GM12873 (cell line): ENCODE measurements at regions not wholly inside any gene's neighbourhood (a gene's known extent, or its start where the extent isn't known, plus 50 kb on each side); places are given as distances from the start of the nearest gene placed in this dataset.

Source experiments
- CTCF ChIP-seq: IDR thresholded peaks from 2 replicates; pipeline ENCODE4 v1.5.1; 2012; ENCODE audit warnings: low read depth, mild to moderate bottlenecking, moderate library complexity, low read length, control low read depth; ENCODE audit not compliant: insufficient read depth; ENCODE audit errors: missing control alignments

- TF ChIP-seq CTCF: no peak
These were observed 484.3 kb upstream of the HS3ST5 start for GRCh38 chr6:114827135-114827534.

DNA sequence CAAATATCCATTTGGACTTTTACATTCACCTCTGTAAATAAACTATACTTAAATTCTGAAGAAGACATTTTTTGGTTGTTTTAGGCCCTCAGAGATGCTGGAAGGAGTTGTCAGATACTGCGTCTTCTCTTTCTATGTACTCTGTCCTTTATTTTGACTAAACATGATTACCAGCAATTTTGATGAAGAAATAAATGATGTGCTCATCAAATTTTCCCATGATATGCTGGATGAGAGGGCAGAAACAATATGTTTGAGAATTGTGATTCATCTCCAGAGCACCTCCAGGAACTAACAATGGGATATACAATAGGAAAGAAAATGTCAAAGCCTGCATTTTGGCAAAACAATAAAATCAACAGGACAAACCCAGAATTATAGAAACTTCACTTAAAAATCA lies 481.6 kb upstream of the HS3ST5 start:
- no peak for TF ChIP-seq CTCF

- TF ChIP-seq CTCF: no peak
These were observed 473.9 kb upstream of the HS3ST5 start for GRCh38 chr6:114816678-114817077.

DNA sequence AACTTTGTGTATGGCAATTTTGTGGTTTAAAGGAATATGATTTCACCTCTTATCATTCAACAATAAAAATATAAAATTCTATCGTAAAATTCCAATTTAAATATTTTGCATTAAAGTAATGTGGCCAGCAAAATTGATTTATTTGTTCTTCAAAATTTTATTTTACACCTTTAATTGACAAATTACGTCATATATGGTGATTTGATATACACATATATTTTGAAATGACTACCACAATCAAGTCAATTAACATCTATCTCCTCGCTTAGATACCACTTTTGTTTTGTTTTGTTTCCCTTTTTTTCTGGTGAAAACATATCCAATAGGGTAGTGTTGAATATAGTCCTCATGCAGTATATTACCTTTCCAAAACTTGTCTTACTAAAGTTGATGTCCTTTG lies 467.6 kb upstream of the HS3ST5 start:
- TF ChIP-seq CTCF: no peak

GRCh38 chr6:114796576-114796975 lies 453.8 kb upstream of the HS3ST5 start:
- no peak for TF ChIP-seq CTCF

GRCh38 chr6:114793428-114793827 lies 450.6 kb upstream of the HS3ST5 start:
- no peak for TF ChIP-seq CTCF

DNA sequence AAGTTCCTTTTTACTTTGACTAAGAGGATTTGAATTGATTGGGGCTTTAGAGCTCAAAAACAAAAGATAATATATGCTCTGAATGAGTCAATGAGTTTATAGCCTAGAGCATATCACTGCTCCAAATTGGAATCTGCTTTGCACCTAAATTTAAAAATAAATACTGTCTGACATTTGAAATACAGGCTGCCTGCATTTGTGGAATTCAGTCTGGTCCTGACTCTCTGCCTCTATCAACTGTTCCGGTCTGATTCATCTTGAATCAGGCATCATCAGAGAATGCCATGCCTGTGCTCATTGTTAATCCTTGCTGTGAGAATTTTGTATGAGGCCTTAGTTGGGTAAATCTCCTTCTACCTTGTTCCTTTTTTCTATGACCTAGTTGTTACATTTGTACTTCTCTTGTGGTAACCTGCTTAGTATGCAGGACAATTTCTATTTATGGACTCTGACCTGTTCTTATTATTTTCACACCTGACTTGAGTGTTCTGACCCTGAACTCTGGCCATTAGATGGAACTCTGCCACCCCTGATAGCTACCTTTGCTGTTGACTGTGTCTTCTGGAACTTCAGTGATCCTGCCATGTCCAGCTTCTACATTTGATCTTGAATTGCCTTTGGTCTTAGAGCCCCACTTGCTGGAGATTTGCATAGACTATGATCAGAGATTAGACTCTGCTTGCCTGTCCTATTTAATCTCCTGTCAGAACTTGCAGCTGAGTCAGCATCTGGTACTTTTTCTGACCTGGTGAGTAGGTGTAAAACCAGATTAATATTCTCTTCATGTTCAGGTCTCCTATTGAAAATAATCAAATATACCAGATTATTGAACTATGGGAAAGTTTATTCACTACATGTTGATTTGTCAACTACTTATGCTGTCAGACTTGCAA lies 442.7 kb upstream of the HS3ST5 start:
- no peak for TF ChIP-seq CTCF
